Lung (tissue), 11 donors: ENCODE measurements at regions not wholly inside any gene's neighbourhood (a gene's known extent, or its start where the extent isn't known, plus 50 kb on each side); places are given as distances from the start of the nearest gene placed in this dataset.
"Not testable (repeated sequence)": the region's sequence is repeated elsewhere in the genome, so short reads cannot be mapped to it uniquely, and the experiment has no call there.

Source experiments
- ATAC-seq: fragments of 200-7000 bp; cut with Tn5 transposase; one replicate; pipeline ENCODE4 v1.9.1; 2020; ENCODE audit warnings: moderate number of reproducible peaks; ENCODE audit not compliant: insufficient read depth, low FRiP score
- DNase-seq, 3 donors: peaks; one replicate each; pipeline ENCODE4 v3.0.0-alpha.2; 2013 to 2017
- H3K27ac ChIP-seq, 2 donors: one replicate each; pipeline ENCODE4 v1.5.1; 2013; ENCODE audit warnings: mild to moderate bottlenecking in 2 of 2, moderate library complexity in 2 of 2, control low read depth in 1 of 2, inconsistent platforms in 1 of 2, low read depth in 1 of 2, low read length in 1 of 2
- H3K27me3 ChIP-seq, 3 donors: one replicate each; pipeline ENCODE4 v1.5.1; 2013; ENCODE audit warnings: low read length in 2 of 3; ENCODE audit not compliant: control insufficient read depth in 3 of 3, insufficient read depth in 3 of 3
- H3K36me3 ChIP-seq, 4 donors: one replicate each; pipeline ENCODE4 v1.5.1; 2013; ENCODE audit warnings: low read length in 4 of 4, mild to moderate bottlenecking in 1 of 4, moderate library complexity in 1 of 4; ENCODE audit not compliant: control insufficient read depth in 4 of 4, insufficient read depth in 4 of 4
- H3K4me1 ChIP-seq, 5 donors: one replicate each; pipeline ENCODE4 v1.5.1; 2013; ENCODE audit warnings: low read length in 5 of 5, mild to moderate bottlenecking in 2 of 5, moderate library complexity in 1 of 5; ENCODE audit not compliant: control insufficient read depth in 5 of 5, insufficient read depth in 5 of 5
- H3K4me3 ChIP-seq: one replicate; pipeline ENCODE4 v1.5.1; 2013; ENCODE audit warnings: mild to moderate bottlenecking, control low read depth, moderate library complexity
- H3K9ac ChIP-seq, 2 donors: one replicate each; pipeline ENCODE4 v1.5.1; 2013; ENCODE audit warnings: low read length in 2 of 2, control low read depth in 1 of 2; ENCODE audit not compliant: insufficient read depth in 1 of 2
- H3K9me3 ChIP-seq, 4 donors: one replicate each; pipeline ENCODE4 v1.5.1; 2013; ENCODE audit warnings: low read length in 3 of 4, mild to moderate bottlenecking in 1 of 4, moderate library complexity in 1 of 4; ENCODE audit not compliant: control insufficient read depth in 4 of 4, insufficient read depth in 3 of 4
- WGBS, 2 donors: extraction: QIAGEN DNeasy Blood & Tissue Kit; methylation state at CpG; one replicate each; pipeline ENCODE4 v1.1.7; 2013; 5-methylcytosine and 5-hydroxymethylcytosine counted together
- TF ChIP-seq, protein P1 (sequence below): IDR thresholded peaks from 2 replicates; pipeline ENCODE4 v1.5.1; 2012; ENCODE audit warnings: mild to moderate bottlenecking; ENCODE audit errors: control extremely low read depth, extremely low read depth
- donor health status: control.
- donor health status: control.
- donor health status: Bipolar disorder and iron deficiency.
- donor health status: healthy.
- donor health status: DM: yes; HTN: yes; CAD: no.

DNA sequence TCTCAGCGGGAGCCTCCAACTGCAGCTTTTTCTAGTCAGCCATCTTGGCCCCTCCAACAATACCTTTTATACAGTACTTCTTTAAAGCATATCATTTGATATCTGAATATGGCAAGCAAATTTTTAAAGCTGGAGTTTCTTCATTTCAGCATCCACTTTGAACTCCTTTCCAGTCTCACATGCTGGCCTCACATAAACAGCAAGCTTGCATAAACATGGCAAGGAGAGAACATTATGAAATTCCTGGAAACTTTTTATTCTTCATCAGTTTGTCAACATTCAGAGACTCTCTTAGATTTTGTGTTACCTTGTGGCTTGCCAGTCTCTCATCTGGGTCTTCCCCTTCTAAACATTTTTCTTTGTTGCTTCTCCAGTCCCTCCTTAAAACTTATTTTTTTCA, 745.3 kb downstream of the NR2F1-AS1 start:
- ATAC-seq, result no peak
- WGBS, 2 donors, result 0 to 3% methylated on average over 1 of the region's 1 CpG
- Histone ChIP-seq H3K27me3 (no peaks in the 10 kb centered on the region), H3K36me3 (no peaks in the 10 kb centered on the region), H3K4me3 (no peak overlapping the region), H3K9me3 (no peaks in the 10 kb centered on the region), H3K9ac (no peak overlapping the region), H3K4me1 (peaks cover 0 to 3% (median 0%) of the 10 kb centered on the region in 5 donors), H3K27ac (no peak overlapping the region)
- peak in 2 of 3 donors; percentile 8 to 46 for DNase-seq
- TF ChIP-seq, protein P1, sequence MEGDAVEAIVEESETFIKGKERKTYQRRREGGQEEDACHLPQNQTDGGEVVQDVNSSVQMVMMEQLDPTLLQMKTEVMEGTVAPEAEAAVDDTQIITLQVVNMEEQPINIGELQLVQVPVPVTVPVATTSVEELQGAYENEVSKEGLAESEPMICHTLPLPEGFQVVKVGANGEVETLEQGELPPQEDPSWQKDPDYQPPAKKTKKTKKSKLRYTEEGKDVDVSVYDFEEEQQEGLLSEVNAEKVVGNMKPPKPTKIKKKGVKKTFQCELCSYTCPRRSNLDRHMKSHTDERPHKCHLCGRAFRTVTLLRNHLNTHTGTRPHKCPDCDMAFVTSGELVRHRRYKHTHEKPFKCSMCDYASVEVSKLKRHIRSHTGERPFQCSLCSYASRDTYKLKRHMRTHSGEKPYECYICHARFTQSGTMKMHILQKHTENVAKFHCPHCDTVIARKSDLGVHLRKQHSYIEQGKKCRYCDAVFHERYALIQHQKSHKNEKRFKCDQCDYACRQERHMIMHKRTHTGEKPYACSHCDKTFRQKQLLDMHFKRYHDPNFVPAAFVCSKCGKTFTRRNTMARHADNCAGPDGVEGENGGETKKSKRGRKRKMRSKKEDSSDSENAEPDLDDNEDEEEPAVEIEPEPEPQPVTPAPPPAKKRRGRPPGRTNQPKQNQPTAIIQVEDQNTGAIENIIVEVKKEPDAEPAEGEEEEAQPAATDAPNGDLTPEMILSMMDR, result no peak

DNA sequence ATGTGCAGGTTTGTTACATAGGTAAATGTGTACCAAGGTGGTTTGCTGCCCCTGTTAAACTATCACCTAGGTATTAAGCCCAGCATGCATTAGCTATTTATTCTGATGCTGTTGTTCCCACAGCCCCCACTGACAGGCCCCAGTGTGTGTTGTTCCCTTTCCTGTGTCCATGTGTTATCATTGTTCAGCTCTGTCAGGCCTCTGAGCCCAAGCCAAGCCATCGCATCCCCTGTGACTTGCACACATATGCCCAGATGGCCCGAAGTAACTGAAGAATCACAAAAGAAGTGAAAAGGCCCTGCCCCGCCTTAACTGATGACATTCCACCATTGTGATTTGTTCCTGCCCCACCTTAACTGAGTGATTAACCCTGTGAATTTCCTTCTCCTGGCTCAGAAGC, 757.5 kb downstream of the NR2F1-AS1 start:
- H3K36me3 ChIP-seq, H3K27me3 ChIP-seq, H3K4me1 ChIP-seq, H3K9ac ChIP-seq, H3K9me3 ChIP-seq, H3K4me3 ChIP-seq, DNase-seq, ATAC-seq, H3K27ac ChIP-seq: not testable (repeated sequence)
- 81 to 97% methylated on average over 2 to 3 of the region's 3 CpGs for WGBS, 2 donors

DNA sequence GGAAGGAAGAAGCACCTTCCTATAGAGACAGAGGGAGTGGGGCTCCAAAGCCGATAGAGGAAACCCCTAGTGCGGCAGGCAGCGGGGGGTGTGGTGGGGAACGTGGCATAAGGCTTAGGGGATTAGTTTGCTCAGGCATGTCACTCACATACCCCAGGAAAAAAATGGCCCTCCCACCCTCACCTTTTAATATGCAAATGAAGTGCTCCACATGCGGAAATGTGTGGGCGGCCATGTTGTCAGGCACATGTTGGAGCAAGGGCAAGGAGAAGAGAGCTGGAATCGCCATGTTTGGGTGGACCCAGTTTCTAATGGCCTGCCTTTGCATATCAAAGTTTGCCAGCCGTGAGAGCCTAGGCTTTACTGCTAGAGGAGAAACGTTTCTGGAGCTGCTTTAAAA, 758.8 kb downstream of the NR2F1-AS1 start:
- no peak overlapping the region for H3K9ac ChIP-seq
- no peak overlapping the region for H3K27ac ChIP-seq
- ATAC-seq (no peak), DNase-seq (no peak)
- no peaks in the 10 kb centered on the region for H3K4me1 ChIP-seq
- no peak overlapping the region for H3K4me3 ChIP-seq
- TF ChIP-seq, protein P1, result no peak
- peaks cover 0 to 2% (median 0%) of the 10 kb centered on the region in 4 donors for H3K9me3 ChIP-seq
- no peaks in the 10 kb centered on the region for H3K36me3 ChIP-seq
- WGBS, 2 donors, result 81 to 87% methylated on average over 9 of the region's 9 CpGs
- no peaks in the 10 kb centered on the region for H3K27me3 ChIP-seq

DNA sequence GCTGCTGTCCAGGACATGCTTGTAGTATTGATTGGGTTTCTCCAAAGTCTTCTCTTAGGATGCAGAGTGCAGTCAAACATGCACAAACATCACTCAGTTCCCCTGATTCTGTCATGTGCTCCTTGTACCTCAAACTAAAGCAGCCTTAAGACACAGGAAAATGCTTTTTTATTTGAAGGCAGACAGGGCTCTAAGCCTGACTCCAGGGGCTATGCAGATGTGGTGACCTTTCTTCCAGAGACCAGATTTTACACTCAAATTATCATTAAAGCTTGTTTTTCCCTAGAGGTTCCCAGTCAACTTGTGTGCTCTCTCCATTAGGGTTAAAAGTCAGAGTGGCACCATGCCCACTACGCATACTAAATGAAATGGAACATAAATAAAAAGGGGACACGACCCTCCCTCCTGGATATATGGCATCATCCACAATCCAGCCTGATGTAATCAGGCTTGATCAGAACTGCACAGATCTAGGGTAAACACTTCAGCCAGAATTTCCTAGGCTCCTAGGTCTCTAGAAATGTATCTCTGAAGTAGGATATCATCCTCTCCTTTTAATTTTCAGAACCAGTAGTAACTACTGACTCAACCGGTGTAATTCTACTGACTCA, 771.1 kb downstream of the NR2F1-AS1 start:
- 71 to 78% methylated on average over 3 of the region's 3 CpGs for WGBS, 2 donors
- TF ChIP-seq, protein P1, result no peak
- H3K27ac ChIP-seq, result no peak overlapping the region
- DNase-seq, result no peak
- H3K4me3 ChIP-seq, result no peak overlapping the region
- ATAC-seq, result no peak
- H3K27me3 ChIP-seq, result no peaks in the 10 kb centered on the region
- no peaks in the 10 kb centered on the region for H3K36me3 ChIP-seq
- no peak overlapping the region for H3K9ac ChIP-seq
- peaks cover 0 to 2% (median 0%) of the 10 kb centered on the region in 4 donors for H3K9me3 ChIP-seq
- no peaks in the 10 kb centered on the region for H3K4me1 ChIP-seq
